NCI-H1436 (cell line): ENCODE measurements at regions not wholly inside any gene's neighbourhood (a gene's known extent, or its start where the extent isn't known, plus 50 kb on each side); places are given as distances from the start of the nearest gene placed in this dataset.
"Not testable (repeated sequence)": the region's sequence is repeated elsewhere in the genome, so short reads cannot be mapped to it uniquely, and the experiment has no call there.

Source experiments
- DNase-seq: peaks from one replicate; lab custom pipeline; 2025; lab: John Stamatoyannopoulos, UW

DNA sequence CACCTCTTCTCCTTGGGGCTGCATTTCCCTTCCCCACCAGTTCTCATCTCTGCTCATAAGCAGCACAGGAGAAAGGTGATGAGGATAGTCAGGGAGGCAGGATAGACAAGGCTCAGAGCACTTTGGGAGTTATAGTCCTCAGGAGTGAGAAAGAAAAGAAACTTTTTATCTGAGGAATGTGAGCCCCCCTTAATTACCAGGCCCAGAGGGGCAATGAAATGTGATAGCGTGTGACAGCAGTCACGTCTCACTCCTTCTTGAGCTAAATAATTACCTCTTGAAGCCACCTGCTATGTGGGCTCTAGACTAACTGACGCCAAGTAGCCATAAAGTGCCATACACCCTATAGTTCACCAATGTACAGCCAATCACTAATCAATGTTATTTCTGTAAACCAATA is 105.8 kb downstream of the SPP2 start:
- peak; percentile 87 for DNase-seq

DNA sequence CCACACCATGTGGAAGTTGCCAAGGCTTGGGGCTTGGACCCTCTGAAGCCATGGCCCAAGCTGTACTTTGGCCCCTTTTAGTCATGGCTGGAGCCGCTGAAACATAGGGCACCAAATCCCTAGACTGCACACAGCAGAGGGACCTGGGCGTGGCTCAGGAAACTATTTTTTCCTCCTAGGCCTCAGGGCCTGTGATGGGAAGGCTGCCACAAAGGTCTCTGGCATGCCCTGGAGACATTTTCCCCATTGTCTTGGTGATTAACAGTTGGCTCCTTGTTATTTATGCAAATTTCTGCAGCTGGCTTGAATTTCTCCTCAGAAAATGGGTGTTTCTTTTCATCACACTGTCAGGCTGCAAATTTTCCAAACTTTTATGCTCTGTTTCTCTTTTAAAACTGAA is 102.3 kb downstream of the SPP2 start:
- DNase-seq: not testable (repeated sequence)

DNA sequence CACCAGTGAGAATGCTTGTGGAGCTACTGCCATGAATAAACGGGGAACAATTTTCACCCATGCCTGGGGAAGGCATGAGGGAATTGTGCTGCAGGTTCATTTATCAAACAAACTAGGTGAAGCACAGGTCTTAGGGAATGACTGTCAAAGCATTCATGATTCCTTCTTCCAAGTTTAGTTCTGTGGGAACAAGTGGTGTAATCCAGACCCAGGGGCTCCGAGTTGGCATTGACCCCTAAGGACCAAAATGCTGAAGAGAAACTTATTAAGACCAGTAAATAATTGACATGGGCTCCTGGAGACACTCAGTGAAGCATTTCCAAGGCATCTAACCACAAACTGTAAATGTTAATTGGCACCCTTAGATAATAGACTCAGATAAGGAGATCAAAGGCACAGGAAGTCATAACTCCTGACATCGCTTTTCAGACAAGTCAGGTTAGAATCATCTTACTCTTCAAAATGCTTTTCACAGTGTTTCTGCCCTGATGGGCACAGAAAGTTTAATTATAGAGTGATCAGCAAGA is 96.9 kb downstream of the SPP2 start:
- DNase-seq: no peak

DNA sequence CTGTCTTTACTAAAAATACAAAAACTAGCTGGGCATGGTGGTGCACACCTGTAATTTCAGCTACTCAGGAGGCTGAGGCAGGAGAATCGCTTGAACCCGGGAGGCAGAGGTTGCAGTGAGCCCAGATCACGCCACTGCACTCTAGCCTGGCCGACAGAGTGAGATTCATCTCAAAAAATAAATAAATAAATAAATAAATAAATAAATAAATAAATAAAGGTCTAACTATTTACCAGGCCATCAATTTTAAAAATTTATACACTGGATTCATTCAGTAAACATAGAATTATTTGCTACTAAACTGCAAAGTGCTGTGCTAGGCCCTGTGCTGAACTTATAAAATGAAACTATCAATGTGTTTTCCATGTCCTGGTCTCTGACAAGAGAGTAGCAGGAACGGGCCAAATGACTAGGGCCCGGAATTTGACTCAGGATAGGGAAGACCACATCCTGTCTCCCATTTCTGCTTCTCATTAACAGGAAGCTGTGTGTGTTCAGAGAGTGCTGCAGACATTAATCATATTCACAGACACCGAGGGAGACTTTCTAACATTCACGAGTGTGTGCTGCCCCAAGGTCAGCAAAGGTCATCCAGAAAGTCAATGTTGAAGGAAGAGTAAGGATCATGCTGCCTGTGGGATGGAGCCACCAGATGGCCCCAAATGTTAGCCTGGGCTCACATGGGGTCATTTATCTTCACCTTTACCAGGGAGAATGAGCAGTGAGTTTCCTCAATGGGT is 95.8 kb downstream of the SPP2 start:
- DNase-seq: no peak

DNA sequence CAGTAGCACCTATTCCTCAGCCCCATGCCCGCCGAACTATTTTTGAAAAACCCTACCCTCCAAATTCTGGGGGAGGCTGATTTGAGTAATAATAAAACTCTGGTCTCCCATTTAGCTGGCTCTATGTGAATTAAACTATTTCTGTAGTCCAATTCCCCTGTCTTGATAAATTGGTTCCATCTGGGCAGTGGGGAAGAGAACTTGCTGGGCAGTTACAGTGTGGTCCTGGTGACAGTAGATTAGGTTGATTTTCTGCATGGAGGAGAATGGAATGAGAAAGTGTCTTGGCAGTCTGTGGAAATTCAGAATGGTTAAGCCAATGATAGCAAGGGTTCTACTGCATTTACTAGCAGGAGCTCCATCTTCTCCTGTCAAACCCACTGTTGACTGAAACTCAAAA is 95.0 kb downstream of the SPP2 start:
- no peak for DNase-seq

DNA sequence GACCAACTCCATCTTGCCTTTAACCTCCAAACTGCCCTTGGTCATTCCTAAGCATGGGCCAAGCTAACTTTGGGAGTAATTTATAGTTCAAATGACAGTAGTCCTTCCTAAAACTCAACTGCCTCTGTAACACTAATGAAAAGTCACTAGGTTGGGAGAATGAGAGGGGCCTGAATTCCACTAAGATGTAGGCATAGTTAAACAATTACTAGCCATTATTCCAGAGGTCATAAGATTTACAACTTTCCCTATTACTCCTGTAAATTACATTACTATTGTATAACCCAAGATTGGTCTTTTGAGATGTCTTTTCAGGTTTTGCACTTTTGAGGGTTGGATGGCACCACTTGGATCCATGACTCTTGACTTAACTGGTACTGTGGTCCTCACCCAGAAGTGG is 94.6 kb downstream of the SPP2 start:
- no peak for DNase-seq

DNA sequence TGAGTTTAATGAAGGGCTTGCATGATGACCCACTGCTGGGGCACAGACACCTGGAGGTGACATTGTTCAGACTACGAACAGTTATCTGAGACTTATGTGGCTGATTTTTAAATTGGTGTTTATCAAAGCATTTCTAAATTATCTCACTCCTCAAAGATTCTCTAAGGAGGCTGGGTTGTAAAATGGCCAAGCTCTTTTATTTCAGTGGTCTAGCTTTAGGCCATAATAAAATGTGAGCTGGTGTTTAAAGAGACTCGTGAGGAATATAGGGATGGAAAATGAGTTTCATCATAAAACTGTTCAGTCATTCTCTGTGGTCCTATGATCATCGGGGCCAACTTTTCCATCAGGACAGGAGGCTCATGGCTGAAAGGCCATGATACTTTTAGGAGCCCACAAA is 93.4 kb downstream of the SPP2 start:
- no peak for DNase-seq

DNA sequence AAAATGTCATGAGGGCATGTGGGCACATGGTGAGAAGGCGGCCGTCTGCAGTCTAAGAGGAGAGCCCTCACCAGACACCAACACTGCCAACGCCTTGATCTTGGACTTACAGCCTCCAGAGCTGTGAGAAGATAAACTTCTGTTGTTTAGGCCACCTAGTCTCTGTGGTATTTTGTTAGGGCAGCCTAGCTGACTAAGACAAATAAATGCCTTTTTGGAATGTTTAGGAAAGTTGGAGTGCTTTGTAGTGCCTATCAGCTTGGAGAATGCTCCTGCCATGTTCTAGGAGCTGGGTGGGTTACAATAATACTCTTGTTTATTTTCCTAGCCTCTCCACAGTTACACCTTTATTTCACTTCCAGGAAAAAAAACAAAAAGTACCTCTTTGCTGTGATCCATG is 92.0 kb downstream of the SPP2 start:
- DNase-seq: no peak

DNA sequence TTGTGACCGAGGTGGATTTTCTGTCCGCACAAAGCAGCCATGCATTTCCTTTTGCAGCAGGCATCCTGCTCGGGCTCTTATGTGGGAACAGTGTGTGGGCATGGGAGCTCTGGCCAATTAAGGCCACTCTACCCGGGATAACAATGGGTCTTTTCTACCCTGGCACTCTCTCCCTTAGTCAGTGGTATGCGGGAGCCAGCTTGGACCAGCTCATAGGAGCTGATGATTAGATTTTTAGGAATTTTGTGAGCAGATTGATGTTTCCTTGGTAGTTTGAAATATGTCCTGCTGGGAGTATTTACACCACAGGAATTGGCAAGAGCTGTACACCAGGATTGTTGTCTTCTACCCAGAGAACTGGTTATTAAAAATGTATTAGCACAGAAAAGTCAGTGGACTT is 89.3 kb downstream of the SPP2 start:
- no peak for DNase-seq

DNA sequence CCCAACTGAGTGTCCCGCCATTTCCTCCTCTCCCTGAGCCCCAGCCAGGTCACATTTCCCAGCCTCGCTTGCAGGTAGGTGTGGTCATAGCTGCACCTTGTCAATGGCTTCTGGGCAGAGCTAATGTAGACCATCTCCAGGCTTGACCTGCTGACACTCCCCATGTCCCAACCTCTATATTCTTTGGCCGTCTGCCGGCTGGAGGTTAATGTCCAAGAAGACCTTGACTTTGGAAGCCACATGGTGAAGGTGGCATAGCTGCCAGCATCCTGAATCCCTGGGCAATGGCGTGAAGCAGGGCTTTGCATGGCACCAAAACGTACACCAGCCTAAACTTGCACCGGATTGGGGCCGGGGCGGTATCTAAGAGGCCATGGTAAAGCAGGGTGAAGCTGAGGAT is 88.3 kb downstream of the SPP2 start:
- no peak for DNase-seq

DNA sequence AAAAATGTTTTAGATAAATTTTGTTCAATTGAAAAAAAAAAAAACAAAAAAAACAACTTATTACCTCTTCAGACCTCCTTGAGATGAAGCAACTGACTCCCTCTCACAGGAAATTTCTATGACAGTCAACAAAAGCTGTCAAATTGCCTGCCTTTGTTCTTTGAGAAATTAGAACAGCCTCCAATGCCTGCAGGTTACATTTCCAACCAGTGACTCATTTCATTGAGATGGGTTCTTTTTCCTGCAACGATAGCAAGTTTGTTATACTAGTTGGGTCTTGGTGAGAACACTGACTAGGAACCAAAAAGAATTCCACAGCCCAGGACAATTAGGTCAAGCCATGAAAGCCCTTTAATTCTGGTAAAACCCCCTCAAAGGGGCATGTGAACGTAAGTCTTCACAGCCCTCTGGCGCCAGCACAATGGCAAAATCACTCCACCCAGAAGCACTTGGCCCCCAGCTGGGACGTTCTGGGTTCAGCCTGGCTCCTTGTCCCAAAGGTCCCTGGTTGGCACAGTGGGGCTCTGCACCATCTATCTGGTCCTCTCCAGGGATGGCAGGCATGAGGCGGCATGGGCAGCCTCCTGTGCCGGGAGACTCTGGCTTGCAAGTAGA is 87.0 kb downstream of the SPP2 start:
- DNase-seq: peak; percentile 49

DNA sequence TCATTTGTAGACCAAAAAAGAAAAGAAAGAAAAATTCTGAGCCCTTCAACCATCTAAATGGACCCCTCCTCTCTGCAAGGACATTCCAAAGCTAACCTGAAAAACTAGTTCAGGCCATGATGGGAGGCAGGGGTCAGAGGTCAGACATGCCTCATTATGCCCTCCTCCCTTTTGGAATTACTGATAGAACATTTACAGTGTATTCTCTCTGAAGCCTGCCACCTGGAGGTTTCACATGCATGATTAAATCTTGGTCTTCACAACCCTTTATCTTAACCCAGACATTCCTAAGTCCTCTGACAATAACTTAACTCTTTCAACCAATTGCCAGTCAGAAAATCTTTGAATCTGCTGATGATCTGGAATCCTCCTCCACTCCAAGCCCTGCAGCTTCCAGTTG is 86.0 kb downstream of the SPP2 start:
- no peak for DNase-seq

DNA sequence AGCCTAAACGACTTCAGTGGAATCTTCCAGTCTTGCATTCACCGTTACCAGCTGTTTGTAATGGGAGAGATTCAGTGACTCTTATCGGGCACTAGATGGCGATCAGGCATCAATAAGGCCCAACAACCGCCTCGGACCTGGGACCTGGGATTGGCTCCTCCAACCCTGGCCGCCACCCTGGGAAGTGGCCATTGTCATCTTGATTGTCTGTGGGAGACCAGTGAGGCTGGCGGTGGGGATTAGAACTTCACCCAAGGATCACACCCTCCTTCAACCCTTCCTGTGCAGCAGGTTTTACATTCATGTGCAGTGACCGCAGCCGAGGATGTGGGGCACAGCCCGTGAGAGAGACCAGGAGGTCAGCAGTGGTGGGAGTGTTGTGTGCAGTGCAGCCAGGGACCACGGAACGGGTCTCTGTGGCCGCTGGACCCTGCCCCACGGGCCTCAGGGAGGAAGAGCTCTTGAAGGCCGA is 85.3 kb downstream of the SPP2 start:
- DNase-seq: peak; percentile 71

DNA sequence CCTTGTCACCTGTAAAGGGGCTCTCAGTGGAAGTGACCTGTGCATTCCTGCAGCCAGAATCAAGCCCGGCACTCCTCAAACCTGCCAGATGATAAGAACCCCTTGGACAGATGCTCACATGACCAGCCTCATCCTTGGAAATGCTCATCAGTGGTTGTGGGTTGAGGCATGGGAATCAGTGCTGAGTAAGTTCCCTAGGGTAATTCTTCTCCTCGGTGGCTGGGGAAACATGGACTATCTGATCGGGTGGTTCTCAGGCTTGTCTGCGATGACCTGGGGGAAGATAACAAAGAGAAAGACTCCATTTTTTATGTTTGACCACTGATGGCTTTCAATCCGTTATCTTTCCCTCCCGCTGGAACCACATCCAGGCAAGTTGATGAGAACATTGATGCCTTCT is 84.0 kb downstream of the SPP2 start:
- no peak for DNase-seq

DNA sequence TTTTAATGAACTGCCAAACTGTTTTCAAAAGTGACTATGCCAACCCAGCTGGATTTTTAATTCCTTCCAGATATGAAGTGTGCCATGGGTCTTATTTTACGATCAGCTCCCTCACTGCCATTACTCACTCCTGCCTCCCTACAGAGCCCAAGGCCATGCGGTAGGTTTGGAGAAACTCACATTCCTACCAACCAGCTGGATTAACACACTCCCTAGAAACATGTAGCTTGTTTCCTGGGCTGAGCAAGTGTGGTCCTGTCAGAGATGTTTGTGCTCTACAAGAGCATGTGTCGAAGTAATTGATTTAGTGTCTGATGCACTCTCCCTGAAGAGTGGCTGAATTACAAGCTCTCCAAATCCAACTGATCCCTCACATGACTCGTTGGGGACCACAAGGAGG is 82.5 kb downstream of the SPP2 start:
- DNase-seq: no peak

DNA sequence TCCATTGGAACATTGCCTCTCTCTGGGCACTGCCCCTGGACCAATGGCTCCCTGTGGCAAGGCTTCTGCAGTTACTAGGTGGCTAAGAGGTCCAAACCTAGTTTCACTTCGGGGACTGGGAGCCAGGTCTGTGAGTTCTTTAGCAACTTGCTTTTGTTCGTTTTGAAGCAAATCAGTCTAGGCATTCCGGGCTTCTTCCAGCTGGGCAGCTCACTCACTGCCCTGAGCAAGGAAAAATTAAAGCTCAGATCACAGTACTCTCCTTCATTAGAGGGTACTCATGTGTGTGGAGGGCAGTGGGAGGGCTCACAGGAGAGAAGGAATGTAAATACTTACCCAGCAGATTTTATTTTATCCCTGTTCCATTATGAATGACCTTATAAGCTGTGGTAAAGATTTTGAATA is 80.3 kb downstream of the SPP2 start:
- no peak for DNase-seq

DNA sequence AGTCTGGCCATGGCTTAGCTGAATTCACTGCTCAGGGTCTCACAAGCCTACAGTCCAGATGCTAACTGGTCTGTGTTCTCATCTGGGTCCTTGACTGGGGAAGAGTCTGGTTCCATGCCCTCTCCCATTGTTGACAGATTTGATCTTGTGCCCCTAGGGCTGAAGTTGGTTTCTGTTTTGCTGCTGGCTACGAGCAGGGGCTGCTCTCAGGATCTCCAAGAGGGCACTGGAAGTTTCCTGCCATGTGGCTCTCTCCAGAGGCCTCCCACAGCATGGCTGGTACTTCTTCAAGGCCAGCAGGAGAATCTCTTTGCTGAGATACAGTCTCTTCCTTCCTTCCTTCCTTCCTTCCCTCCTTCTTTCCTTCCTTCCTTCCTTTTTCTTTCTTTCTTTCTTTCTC is 78.1 kb downstream of the SPP2 start:
- no peak for DNase-seq
